ENCODE measurements at regions not wholly inside any gene's neighbourhood (a gene's known extent, or its start where the extent isn't known, plus 50 kb on each side); places are given as distances from the start of the nearest gene placed in this dataset.

GRCh38 chr13:67281466-67281865, 51.3 kb upstream of the PCDH9 start:
- TF ChIP-seq CTCF (IDR thresholded peaks at IDR 0.05) = no peak
- WGBS, 2 donors = 68 to 72% methylated on average over 2 of the region's 2 CpGs
- DNase-seq = no peak
- Histone ChIP-seq H3K36me3 (no peaks in the 10 kb centered on the region), H3K4me1 (no peaks in the 10 kb centered on the region), H3K27me3 (no peaks in the 10 kb centered on the region), H3K4me3 (no peak overlapping the region), H3K27ac (no peak overlapping the region), H3K9me3 (no peaks in the 10 kb centered on the region)
- intact Hi-C loops (cut with DNase I) = no loop called here
- ATAC-seq = no peak

All from heart right ventricle (tissue), 16 donors.